NCI-H510A (cell line): ENCODE measurements at regions not wholly inside any gene's neighbourhood (a gene's known extent, or its start where the extent isn't known, plus 50 kb on each side); places are given as distances from the start of the nearest gene placed in this dataset.

Experiments used
- DNase-seq: peaks from one replicate; lab custom pipeline; 2025; lab: John Stamatoyannopoulos, UW

DNA sequence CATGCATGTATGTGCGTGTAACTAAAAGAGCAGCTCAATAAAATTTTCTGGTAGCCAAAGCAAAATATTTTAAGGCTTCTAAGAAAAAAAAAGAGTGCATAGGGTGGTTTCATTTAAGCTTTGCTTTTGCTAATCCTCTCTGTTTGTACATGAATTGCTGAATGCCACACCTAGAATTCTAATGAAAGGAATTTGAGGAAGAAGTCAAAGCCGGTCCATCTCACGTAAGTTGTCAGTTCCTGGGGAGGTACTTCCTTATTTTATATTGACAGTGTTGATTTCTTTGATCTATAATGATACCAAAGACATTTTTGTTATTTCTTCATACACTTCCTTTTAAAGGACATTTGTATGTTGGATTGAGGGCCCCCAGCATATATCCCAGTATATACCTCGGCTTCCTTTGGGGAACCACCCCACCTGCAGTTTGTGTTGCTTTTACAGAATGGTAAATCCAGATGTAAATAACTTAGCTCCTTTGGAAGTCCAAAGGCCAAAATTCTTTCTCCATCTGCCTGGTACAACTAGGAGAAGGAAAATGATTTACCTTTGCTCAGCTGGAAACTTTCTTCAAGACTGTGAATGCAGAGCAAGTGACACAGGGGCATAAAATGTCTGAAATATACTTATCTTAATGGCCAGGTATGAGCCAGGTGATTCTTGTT, 420.9 kb upstream of the ATP2B1 start:
- DNase-seq = no peak

DNA sequence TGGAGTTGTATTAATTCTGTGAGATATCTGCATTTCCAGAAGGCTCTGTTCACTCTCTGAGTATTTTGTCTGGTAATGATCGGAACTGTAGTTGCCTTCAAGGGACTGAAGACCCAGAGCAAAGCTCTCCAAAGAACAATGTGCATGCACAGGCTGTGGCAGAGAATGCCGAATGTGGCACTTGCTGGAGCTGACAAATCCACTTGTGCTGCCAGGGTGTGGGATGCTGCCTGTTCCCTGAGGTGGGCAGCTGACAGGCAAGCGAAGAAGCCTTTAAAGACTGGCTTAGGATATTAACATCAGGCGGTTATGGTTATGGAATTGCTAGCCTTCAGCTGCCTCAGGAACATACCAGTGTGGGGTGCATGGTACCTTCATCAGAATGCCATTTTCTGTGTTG, 419.9 kb upstream of the ATP2B1 start:
- no peak for DNase-seq

DNA sequence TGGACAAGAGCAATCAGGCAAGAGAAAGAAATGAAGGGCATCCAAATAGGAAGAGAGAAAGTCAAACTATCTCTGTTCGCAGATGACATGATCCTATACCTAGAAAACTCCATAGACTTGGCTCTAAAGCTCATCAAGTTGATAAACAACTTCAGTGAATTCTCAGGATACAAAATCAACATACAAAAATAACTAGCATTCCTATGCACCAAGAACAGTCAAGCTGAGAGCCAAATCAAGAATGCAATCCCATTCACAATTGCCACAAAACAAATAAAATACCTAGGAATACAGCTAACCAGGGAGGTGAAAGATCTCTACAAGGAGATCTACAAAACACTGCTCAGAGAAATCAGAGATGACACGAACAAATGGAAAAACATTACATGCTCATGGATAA, 417.5 kb upstream of the ATP2B1 start:
- no peak for DNase-seq

DNA sequence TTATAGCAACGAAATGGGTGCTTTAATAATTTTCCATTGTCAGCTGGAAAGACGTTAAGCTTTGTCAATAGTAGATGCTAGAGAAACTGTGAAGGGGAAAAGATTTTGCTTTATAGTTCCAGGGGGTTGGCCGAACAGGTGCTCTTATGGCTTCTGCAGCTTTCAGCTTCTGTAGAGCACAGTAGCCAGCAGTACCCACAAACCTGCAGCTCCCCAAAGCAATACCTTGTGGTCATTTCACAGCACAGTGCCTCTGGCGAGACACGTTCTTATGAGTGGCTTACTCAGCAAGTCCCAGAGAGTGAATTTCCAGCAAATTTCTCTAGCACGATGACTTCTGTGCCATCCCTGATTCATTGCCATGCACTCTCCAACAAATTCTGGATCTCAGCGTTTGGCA, 416.3 kb upstream of the ATP2B1 start:
- DNase-seq = no peak

DNA sequence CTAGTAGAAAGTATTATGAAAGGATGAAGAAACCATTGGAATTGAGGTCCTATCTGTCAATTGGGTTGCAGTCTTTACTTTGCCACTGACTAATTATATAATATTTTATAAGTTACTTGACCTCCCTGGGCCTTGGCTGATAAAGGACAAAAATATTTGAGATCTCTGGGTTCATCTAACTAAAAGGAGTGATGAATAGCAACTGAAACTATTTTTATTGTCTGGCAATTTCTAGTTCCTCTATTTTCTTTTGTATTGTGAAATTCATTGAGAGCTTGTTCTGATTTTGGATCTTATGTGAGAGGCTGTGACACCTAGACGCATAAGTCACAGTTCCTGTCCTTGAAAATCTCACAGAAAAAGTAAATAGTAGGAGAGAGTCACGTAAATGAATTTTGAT, 415.7 kb upstream of the ATP2B1 start:
- no peak for DNase-seq

DNA sequence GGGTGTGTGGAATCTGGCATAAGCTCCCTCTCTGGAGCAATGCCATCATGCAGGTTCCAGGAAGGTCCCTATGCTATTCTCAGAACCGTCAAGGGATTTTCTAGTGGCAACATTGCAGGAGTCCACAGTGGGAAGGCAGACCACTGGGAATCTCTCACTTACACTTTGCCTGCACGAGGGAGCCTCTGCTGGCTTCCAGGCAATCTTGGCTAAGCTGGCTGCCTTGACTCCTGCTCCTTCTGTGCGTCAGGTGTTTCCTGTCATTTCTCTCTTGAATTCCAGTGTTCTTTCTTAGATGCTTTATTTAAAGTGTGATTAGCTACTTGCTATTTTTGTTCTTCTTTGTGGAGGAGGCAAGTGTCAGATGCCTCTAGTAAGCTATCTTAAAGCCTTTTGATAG, 414.0 kb upstream of the ATP2B1 start:
- DNase-seq = no peak

DNA sequence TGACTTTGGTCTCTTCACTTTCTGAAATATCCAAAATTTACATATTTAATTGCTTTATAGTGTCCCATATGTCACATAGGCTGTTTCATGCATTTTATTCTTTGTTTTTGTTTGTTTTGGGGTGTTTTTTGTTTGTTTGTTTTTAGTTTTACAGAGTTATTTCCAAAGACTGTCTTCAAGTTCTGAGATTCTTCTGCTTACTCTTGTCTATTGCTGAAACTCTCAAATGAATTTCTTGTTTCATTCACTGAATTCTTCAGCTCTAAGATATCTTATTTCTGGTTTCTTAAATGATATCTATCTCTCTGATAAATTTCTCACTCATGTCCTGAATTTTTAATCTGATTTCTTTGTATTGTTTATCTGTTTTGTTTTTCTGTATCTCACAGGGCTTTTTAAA, 412.0 kb upstream of the ATP2B1 start:
- no peak for DNase-seq

DNA sequence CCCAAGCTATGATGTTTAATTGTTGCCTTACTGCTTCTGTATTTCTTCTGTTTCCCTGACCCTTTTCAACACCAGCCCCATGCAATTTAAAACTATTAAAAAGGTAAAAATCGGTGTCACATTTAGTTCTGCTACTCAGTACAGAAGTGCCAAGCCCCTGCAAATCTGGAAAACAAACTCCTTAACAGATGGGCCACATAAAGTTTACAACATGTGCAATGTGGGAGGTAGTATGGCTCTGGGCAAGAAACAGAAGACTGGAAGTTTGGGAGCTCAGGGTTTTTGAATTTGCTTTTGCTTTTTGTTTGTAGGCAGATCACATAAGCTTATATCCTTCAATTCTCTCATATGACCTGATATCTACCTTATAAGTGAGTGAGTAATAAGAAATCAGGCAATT, 404.0 kb upstream of the ATP2B1 start:
- no peak for DNase-seq

DNA sequence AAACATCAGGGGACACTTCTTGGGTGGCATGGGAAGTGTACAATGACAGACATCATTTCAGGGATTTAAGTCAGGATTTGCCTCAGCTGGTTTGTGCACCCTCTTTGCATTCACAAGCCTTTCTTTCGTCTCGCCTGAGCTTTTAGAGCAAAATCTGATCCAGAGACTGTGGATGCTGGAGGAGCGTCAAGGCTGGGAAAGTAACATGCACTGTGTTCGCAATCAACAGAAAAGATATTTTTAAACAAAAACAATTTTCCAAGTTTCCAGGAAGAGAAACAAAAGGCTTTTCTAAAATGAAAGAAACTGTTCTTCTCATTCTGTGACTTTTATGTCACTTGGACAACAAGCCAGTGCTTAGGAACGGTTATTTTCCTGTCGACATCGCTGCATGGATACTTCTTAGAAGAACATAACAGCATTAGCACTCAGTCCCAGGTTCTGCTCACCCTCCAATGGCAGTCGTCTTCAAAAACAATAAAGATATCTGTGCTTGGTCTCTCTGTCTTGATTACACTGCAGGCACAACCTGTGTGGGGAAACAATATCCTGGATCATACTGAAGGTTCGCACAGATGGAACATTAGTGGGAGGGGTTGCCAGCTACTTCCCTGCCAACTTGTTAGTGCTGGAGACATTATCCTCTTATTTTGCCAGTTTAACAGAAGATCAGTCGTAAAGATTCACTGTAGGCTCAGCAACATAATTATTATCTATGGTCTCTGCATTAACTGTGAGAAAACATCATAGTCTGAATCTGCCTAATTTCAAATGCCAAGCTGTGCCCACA, 403.3 kb upstream of the ATP2B1 start:
- DNase-seq = no peak

DNA sequence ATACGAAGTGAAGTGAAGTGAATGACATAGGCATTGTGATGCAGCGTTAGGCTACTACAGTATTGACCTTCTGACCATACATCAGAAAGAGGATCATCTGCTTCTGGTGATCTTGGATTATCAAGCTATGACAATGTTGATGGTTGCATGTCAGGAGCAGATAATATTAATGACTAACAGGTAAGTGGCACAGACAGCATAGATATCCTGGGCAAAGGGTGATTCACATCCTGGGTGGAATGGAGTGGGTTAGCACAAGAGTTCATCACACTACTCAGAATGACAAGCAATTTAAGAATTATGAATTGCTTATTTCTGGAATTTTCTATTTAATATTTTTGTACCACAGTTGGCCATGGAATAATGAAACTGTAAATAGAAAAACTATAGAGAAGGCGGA, 397.9 kb upstream of the ATP2B1 start:
- DNase-seq = no peak

DNA sequence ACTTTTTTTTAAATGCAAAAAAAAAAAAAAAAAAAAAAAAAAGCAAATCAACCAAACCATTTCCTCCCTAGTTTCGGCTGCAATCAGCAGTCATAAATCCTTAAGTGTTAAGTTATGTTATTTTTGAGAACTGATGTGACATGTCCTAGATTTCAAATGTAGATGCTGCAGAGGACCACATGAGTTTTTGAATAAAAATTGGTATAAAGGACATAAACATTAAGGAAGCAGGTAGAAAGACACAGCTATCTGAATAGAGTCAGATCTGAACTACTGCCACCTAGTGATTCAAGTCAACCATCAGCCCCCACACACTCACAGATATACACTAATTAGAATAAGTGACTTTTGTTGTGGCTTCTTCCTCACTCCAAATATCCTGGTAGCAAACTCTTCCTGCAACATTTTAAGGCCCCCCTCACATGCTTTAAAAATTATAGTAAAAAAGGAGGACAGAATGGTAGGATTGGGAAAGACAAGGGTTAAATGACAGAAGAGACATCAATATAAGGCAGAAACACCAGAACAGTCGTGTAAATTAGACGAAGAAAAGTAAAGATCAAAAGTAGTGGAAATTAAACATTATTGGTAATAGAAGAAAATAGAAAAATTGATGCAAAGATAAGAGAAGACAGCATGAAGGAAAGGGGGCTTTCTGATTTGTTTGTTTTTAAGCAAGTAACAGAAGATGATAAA, 394.5 kb upstream of the ATP2B1 start:
- DNase-seq = no peak

DNA sequence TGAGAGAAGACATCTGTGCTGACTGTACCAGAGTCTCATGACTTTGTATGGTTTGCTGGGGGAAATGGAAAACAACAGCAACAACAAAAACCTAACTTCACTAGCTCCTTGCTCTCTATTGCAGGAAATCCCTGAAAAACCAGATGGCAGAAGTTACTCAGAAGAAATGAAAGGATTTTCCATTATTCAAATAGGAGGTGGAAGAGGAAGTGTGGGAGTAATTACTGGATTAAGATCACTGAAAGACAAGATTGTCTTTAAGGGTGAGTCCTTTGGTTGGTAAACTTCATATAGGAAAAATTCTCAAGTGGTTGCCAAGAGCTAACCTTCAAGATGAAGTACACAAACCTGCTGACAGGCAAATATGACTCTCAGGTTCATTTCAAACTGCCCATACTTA, 391.9 kb upstream of the ATP2B1 start:
- DNase-seq = no peak

DNA sequence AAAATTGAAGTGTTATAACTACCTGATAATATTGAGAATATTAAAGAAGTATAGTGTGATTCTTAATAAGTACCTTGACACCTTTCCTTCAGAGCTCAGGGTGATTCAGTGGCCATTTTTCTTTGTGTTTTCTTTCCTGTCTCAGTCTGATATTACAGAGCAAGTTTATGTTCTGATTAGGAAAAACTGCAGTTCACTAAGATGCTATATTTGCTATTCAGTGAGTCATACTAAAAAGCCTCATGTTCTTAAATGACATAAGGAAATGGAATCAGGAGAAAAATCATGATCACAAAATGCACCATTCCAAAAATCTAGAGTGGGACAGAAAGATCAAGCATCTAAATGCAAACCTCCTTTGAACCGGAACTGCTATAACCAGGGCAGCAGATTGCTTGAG, 390.6 kb upstream of the ATP2B1 start:
- DNase-seq = no peak

DNA sequence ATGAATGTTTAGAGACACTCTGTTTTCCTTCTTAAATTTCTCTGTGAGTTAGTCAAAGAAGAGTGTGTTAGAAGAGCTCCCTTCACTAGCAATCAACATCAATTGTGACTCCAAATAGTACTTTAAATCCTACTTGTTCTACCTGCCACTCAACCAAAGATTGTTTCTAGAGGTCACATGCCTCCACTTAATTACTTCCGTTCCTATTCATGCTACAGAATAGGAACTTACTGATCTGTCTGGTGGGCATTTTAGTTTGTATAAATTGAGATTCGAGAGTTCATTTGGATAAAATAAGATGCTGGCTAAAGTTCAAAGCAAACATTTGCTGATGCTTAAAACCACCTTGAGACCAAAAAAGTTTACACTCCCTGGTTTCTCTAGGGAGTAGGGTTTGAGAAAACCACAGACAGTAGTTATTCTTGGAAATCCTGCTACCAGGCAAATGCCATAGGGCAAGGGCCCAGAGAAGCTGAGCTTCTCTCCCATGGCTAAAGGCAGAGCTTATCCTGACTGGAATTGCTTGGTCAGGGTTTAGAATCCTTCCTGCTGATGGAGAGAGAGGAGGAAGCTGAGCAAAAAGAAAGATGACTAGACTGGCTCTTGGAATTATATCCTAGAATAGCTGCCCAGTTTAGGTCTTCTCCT, 389.6 kb upstream of the ATP2B1 start:
- no peak for DNase-seq

DNA sequence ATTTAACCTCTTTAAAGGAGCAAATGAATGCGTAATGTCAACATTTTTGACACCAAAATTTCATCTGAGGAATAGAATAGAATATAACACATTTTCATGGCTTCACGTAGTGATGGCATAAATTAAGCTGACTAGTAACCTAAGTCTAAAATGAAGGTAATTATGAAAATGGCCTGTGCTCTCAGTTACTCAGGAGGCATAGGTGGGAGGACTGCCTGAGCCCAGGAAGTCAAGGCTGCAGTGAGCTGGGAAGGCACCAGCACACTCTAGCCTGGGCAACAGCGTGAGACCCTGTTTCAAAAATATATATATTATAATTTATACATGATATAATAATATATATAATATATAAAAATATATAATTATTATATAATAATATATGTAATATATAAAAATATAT, 383.2 kb upstream of the ATP2B1 start:
- DNase-seq = no peak

DNA sequence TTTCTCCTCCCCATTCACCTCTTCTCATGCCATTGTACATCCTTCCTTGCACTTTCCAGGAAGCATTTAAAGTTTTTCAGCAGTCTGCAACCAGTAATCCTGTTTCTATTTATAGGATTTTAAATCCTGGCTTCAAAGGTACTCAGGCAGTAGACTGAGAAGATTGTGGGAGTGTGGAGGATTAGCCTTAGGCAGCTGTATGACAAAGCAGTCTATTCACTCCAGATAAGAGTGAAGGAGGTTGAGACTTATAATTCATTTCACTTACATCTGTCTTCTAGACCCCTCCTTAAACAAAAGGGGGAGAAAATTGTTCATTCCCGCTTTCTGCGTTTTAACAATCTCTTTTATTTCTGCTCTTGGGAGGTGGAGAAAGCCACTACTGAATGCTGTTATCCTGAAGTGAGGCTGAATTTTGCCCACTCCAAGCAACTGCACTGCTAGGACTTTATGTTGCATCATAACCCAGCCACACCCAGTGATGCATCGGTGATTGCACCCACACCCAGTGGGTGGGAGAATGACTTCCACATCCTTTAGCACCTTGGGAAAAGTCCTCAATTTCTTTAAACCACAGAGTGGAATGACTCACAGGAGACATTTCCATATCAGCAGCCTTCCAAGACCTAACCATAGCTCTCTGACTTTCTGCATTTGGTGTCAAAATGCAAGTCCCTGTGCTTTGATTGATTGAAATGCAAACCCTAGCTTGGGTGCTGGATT, 382.5 kb upstream of the ATP2B1 start:
- DNase-seq = no peak

DNA sequence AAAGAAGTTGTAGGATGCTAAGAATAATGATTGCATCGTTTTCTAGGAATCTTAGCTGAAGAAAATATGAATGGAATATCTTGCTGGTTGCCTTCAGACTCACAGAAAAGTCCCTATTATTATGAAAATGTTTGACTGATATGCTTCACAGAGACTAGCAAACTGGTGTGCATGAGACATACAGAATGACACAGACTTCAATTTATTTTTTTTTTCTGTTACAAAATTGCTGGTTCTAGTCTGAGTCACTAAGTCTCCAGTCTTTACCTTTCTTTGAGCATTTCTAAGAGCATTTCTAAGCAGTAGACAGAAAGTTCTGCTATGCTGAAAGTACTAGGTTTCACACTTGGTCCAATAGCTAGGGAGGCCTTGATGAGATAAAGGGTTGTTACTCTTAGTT, 377.6 kb upstream of the ATP2B1 start:
- no peak for DNase-seq

DNA sequence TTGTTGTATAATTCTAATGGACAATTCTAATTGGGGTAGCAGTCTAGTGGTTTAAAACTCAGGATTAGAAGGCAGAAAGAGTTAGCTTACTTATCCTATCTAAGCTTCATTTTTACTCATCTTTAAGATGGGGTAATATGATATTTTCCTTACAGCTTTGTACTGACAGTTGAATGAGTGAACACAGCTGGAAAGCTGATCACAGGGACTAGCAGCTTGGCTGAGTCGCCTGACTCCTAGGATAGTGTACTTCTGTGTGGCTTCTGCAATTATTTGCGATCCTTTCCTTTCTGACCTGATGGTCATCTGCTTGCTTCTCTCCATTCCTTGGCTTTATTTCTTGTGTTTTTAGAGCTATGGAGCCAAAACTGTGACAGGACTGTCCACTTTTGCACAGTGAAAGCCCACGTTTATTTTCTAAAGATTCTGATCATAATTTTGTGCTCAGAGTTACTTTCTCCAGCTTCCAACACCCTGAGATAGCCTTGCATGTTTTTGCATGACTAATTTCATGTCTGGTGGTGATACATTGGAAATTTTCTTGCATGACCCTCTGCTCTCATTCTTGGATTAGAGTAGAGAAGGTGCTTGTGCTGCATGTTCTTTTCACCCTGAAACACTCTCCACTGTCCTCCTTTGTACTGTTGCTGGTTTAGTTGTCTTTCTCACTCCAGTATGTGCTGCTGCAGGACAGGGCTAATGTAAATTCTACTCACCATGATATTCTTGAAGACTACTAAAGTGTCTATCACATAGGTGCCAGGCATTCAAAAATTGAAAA, 377.0 kb upstream of the ATP2B1 start:
- no peak for DNase-seq

DNA sequence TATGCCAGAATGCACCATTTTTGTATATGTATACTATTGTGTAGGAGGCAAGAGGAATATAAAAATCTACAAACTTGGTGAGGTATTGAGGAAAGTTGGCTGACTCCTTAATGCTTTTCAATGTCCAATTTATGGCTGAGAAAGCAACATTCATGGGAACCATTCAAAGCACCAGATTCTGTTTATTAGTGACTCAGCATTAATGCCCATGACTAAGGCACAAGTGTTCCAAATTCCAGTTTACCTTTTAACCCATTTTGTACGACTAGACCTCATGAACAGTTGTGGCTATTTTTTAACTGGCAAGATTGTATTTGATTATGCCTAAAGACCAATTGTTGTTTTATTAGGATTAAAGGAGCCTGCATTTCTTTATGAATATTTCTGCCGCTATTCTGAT, 375.4 kb upstream of the ATP2B1 start:
- DNase-seq = no peak

DNA sequence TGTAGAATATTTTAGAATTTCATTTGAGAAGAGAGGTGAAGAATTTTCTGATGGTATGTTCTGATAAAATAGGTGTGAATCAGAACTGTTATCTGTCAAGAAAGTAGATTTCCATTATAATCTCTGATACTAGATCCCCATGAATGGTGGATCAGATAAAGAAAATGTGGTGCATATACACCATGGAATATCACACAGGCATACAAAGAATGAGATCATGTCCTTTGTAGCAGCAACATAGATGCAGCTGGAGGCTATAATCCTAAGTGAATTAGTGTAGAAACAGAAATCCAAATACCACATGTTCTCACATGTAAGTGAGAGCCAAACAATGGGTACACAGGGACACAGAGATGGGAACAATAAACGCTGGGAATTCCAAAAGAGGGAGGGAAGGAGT, 372.0 kb upstream of the ATP2B1 start:
- DNase-seq = no peak

DNA sequence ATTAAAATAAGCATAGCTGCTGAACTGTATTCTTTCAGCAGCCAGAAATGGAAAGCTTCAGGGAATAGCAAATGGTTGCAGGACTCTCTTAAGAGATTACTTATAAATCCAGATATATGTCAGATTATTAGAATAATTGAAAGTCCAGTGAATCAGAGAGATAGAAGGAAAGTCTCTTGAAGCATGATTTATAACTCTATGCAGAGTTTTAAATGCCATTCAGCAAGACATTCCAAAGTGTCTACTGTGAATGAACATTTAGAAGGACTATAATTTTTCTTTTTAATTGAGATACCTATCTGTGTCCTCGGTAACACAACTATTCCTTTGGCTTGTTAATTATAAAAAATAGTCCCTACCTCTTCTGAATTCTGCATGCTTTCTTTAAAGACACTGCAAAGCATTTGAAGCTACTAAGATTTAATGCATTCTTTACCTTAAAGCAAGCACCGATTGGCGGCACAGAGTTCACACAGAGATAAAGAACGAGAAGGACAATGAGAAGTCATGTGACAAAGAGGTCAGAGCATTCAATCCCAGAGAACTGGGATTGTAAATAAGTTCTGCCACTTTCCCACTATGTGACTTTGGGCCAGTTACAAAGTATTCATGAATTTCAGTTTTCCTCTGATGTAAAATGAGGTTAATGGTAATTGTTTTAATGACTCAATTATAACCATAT, 371.0 kb upstream of the ATP2B1 start:
- no peak for DNase-seq
